GM19372 (cell line): ENCODE measurements at regions not wholly inside any gene's neighbourhood (a gene's known extent, or its start where the extent isn't known, plus 50 kb on each side); places are given as distances from the start of the nearest gene placed in this dataset.

ENCODE experiments used
- ATAC-seq: cut with Tn5 transposase; IDR thresholded peaks from one replicate; pipeline ENCODE4 v1.9.1; 2021; ENCODE audit warnings: mild to moderate bottlenecking, low read depth, moderate library complexity; ENCODE audit not compliant: unreplicated experiment

DNA sequence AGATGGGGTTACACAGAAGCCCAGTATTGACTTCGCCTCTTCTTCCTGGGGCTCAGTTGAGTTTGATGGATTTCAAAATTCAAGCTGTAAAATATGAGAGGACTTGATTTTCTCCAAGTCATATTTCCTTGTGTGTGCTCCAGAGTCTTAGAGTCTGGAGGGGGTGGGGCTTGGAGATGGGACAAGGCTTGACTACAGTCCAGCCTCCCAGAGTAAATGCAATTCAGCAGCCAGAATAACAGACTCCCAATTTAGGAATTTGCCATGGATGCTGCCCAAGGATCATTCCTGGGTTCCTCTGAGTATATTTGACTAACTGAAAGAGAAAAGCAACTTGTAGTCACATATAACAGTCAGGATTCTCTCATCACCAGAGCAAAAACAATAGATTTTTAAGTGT lies 53.7 kb upstream of the RBPJ start:
- ATAC-seq = no peak

- ATAC-seq = no peak
Measured at GRCh38 chr4:26268246-26268645, 52.6 kb upstream of the RBPJ start.

- no peak for ATAC-seq
Measured at GRCh38 chr4:26269038-26269437, 51.8 kb upstream of the RBPJ start.
